Fibroblast of skin of scalp (primary cell): ENCODE measurements at regions not wholly inside any gene's neighbourhood (a gene's known extent, or its start where the extent isn't known, plus 50 kb on each side); places are given as distances from the start of the nearest gene placed in this dataset.

Source experiments
- DNase-seq: peaks from one replicate; pipeline ENCODE4 v3.0.0-alpha.2; 2013

DNA sequence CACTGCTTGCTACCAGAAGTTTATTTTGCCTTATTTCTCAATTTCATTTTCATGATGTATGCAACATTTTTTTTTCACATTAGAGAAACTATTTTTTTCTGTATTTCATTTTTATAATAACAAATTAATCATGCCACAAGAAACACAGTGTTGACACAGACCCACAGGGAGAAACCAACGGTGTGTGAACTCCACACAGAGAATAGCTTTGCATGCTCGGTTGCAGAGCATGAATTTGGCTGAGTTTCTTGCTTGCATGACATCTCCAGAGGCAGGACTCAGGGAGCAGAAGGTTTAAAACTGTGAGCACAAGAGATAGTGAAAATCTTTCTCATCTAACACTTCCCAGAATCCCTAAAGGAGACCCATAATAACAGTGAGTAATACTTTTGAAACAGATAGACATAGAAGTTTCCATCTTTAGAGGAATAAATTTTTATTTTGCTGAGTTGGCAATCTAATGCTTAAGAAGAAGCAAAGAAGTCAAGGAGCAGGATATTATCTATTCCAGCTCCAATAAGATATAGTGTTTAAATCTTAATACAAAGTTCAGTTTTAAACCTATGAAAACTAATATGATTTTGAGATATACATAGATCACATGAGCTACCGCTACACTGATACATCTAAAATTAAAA, 890.9 kb downstream of the MRPL39 start:
- peak; percentile 86 for DNase-seq

DNA sequence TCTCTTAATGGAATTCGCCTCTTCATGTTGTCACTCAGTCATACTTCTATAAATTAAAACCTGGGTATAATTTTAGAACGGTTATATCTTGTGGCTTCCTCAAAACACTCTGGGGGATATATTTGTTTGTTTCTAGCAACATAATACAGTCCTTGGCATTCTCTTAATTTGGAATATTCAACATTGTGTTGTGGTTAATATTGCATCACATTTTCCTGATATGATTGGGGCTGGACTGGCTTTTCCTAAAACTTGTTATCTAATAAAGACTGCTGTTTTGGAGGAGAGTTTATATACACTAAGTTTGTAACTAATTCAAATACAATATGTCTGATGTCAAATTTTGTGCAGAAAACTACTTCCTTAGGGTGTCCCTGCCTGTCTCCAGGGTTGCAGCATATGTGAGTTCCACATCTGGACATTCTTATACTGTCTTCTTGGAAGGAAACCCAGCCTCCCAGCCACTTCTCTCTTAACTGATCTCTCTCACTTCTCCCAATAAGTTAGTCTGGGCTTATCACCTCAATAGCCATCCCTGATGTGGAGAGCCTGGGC, 892.6 kb downstream of the MRPL39 start:
- DNase-seq: no peak

DNA sequence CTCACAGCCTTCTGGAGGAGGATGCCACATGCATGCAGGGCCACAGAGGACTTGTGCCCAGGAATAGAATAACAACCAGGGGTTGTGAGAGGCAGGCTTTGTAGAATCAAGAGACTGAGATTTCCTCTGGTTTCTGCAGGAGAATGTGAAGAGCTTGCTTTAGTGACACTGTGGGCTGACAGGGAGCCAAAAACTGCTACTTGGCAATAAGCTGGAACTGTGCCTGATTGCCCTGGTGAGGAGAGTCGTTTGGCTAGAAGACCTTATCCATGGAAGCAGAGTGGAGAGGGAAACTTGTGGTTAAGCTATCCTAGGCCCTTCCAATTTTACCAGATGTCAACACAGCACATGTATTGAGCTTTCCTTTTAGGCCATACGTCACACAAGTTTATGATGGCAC, 902.1 kb downstream of the MRPL39 start:
- DNase-seq: no peak

DNA sequence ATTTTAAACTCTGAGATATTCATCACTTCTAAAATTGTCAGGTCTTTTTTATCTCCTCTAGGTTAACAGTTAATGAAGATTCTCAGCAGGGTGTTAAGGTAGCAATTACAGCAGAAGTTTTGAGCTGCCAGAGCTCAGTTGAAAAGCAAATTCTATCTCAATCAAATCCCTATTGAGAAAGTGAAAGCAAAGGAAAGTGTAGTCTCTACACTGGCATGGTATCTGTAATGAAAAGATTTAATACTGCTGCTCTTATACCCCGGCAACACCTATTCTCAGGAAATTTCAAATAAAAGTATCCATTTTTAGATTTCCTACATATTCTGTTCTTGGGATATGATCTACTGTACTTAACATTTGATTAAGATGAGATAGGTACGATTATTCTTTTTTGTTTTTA, 913.5 kb downstream of the MRPL39 start:
- DNase-seq: no peak

DNA sequence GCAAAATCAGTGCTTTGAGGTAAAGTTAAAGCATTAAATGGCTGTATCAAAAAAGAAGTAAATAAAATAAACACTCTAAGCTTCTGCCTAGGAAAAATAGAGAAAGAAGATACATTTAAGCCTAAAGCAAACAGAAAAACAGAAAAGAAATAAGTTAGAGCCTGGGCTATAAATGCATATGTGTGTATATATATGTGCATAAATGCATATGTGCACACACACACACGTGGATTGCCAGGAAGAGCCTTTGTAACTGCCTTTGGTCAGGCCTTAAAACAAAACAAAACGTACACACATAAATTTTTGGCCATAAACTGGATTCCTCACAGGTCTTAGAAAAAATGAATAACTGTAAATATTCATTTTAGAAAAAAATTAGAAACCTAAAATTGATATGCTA, 925.8 kb downstream of the MRPL39 start:
- DNase-seq: no peak

DNA sequence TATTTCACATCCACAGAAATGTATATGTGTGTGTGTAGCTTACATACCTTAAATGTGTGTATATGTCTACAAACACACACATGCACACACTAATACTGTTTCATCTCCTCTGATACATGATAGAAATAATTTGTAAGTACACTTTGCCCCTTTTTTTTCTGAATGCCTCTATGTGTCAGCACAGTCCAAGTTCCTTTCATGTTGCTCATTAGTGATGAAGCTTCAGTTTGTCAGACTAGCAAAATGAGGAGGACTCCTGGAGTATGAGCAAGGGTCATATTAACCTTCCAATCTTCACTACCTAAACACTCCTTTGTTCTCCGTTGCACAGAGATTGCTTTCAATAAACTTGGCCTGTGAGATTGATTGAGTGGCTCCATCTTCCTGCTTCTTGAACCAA, 935.4 kb downstream of the MRPL39 start:
- DNase-seq: no peak

DNA sequence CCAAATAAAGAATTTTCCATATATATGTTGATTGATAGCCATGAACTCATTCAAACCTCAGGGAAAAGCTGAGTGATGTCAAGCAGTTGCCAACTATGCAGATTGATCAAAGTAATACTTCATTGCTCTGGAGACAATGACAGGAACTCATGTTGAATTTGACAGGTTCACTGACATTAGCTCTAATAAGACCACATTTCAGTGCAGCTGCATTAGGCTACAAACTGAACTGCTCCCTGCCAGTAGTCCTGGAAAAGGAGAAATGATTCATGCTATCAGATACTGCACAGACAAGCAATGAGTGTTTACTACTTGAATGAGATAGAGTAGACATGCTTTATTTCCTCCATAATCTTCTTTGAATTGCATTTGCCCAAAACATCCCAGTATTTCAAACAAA, 948.4 kb downstream of the MRPL39 start:
- no peak for DNase-seq

DNA sequence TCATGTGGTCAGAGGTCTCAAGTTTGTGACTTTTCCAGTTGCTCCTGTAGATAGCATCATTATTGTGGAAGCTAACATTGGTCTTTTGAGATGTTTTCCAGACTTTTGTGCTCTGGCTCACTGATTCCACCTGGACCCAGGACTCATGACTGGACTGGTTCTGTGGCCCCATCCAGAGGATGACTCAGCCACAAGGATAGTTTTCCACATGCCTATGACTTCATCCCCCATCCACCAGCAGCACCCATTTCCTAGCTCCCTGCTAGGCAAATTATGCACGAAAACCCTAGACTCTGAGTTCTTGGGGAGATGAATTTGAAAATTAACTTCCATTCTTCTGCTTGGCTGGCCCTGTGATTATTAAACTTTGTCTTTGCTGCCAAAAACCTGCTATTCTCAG, 949.3 kb downstream of the MRPL39 start:
- DNase-seq: no peak

DNA sequence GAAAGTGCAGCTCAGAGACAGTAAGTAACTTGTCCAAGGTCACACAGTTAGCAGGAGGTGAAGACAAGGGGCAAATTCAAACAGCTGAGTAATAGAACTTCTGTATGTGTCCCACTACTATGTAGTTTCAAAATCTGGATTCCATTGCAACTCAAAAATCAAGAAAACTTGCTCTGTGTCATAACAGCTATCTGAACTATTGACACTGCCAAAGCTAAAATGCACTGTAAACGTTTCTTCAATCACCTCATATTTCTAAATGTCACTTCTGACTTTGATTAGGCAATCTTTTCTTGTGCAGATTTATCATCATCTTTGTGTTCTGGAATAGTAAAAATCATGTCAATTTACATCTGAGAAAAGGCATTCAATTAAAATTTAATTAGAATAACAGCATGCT, 957.6 kb downstream of the MRPL39 start:
- DNase-seq: no peak

DNA sequence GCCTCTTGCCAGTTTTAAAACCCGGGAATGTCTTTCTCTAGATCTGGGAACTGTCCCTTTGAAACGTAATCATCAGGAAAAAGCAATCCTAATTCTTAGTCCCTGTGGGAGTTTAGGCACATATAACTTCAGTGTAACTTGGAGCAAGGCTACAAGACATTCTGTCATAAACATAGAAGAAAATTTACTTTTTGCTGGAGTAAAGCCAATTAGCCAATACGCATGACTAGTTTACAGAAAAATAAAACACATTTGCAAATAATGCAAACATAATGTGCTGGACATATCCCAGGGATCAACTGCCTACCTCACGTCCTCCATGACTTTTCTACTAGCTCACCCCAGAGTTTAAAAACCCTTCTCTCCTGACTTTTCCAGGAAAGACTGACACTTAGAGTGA, 970.6 kb downstream of the MRPL39 start:
- DNase-seq: no peak

DNA sequence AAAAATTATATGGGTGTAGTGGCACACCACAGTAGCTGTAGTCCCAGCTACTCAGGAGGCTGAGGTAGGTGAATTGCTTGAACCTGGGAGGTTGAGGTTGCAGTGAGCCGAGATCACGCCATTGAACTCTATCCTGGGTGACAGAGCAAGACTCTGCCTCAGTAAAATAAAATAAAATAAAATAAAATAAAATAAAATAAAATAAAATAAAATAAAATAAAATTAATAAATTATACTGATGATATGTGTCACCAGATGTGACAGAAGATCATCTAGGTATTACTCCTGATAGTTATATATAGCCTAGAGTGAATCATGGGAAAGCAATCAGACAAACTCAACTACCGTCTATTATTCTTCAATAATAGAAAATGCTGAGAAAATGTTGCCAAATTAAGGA, 972.5 kb downstream of the MRPL39 start:
- no peak for DNase-seq

DNA sequence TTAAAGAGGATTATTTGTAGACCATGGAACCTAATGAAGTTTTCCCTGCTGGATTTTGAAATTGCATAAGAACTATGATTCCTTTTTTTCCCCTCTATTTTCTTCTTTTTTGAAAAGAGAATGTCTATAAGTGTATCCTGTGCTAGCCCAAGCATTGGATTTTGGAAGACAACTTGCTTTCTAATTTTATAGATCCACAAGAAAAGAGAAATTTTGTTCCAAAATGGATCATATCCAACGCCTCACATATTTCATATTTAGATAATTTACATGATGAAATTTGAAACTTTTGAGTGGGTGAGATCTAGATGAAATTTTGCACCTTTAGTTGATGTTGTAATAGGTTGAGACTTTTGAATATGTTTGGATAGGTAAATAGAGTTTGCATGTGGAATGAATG, 978.7 kb downstream of the MRPL39 start:
- DNase-seq: no peak

DNA sequence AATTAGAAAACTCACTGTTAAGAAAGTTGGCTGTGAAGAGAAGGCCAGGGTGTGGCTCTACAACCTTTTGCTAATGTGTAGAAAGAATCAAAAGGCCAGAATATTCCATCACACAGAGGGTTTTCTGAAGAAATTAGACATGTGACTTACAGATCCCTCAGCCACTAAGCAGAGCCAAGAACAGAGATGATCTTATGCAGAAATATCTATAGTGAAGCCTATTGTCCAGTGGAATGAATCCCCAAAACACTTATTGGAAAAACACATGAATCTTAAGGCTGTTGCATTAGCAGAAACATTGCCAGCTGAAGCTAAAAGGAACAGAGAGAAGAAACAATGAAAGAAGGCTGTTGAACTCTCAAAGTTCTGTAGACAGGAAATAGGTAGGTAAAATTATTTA, 979.2 kb downstream of the MRPL39 start:
- no peak for DNase-seq

DNA sequence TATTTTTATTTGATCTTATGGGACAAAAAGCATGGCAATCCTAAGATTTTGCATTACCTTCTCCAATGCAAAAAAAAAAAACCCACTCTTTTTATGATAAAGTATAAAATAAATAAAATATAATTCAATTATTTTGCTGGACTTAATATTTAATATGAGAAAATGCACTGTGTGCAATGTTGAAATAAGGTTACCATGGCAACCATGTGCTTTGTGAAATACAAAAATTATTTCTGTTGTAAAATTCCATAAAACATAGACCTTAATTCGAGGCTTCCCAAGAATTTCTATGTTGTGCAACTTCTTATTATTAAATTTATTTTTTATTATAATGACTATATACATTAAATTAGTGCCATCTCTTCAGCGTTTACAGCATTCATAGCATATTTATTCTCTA, 989.5 kb downstream of the MRPL39 start:
- no peak for DNase-seq

DNA sequence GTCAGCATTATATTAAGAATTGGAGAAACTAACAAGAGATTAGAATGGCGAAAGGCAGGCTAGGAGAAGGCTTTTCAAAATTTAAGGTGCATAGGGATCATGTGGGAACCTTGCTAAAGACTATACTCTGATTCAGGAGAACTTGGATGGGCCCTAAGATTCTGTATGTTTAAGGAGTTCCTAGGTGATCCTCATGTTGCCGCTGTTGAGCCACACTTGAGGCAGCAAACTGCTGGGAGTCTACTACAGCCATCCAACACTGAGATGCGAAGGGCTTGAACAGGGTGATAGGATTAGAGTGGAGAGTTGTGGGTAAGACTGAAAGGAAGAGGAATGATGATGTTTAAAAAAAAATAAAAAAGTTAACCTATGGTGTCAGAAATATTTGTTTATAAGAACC, 1013.2 kb downstream of the MRPL39 start:
- no peak for DNase-seq

DNA sequence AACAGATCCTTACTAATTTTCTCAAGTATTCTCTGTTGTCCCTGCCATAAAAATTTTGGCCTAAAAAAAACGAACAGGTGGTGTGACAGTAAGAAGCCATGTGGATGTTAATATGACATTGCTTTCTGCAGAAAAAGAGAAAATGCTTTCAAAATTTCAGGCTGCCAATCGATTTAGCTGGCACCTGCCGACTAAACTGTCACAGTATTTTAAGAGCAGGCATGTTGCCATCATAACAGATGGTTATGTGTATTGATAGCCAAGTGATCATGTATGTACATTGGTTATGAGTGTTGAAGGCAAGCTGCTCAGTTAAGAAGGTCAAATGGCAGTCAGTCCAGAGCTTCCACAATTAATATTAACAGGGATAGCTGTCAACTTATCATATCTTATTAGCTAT, 1017.0 kb downstream of the MRPL39 start:
- DNase-seq: no peak

DNA sequence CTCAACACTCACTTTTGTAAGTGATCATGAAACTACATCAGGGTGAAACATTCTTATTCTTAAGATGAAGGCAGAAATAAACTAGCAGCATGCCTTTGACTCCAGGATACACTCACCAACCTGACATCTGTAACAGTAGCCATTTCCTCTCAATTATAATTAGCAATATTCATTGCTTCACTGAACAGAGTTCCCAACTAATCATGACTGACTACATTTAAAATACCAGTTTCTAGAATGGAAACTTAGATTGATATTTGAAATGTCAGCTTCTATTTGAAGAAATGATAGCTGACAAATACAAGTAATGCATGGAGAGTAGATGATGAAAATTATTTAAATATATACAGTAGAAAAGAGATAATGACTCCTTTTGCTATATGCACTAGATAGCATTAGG, 1023.8 kb downstream of the MRPL39 start:
- DNase-seq: no peak

DNA sequence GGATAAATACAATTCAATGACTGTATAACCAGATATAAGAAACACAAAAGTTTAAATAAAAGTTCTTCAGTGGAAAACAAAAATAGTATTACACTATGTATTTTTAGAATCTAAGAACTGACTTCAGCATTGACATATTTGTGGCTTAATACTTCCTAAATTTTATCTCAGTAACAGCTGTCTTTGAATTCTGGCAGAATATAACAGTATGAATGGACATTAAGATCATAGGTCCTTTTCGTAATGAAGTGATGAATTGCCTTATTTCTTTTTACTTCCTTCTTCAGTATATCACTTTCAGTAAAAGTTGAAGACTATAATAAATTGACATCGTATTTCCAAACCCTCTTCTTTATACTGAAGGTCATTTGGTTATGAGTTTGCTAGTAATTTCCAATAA, 1030.0 kb downstream of the MRPL39 start:
- DNase-seq: no peak

DNA sequence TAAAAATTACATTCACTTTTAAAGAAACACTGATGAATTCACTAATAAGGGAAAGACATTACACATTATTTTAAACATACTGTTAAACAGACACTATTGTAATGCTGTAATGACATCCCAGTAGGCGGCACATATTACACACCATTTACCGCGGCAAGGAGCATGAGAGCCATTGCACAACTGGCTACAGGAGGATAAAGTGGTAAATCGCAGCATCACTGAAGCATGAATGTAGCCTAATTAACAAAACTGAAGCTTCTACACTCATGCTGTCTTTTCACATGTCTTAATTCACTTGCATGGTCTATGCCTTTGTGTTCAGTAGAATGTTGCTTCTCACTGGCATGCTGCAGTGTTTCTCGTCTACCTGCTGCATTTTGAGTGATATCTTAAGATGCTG, 1046.0 kb downstream of the MRPL39 start:
- no peak for DNase-seq

DNA sequence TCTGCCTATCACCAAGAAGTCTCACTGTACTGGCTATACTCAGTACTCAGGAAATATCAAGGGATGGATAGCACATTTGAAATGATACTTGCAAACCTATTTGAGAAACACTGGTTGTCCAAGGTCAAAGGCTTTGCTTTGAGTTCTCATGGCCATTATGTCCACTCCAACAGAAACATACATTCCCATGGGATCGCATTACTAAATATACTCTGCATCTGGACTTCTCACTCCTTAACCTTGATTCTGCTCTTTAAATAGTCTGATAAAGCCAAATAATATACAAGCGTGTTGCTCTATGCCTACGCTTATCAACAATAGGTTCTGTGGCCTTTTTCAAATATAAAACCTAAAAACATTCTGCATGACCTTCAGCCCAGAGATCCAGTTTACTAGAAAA, 1054.8 kb downstream of the MRPL39 start:
- no peak for DNase-seq

DNA sequence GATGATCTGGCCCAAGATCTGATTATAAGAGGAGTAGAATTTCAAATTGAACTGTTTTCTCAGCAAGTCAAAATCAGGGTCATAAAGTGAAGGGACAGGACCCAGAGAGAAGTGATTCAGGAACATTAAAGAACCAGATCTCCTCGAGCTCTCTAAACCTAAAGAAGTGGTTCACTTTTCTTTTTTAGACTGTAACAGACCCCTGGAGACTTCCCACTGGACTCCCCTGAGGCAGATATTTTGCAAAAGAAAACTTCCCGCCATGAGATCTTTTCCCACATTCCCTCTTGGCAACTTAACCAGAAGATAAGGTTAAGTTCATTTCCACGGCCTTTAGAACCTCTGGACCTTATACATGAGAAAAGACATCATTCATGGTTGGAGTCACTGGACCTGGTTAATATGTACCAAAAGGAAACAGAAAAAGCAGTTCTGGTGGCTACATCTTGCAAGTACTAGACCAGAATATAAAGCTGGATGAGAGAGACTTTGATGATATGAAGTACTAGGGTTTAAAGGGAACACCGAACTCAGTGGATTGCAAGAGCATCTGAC, 1061.4 kb downstream of the MRPL39 start:
- no peak for DNase-seq

DNA sequence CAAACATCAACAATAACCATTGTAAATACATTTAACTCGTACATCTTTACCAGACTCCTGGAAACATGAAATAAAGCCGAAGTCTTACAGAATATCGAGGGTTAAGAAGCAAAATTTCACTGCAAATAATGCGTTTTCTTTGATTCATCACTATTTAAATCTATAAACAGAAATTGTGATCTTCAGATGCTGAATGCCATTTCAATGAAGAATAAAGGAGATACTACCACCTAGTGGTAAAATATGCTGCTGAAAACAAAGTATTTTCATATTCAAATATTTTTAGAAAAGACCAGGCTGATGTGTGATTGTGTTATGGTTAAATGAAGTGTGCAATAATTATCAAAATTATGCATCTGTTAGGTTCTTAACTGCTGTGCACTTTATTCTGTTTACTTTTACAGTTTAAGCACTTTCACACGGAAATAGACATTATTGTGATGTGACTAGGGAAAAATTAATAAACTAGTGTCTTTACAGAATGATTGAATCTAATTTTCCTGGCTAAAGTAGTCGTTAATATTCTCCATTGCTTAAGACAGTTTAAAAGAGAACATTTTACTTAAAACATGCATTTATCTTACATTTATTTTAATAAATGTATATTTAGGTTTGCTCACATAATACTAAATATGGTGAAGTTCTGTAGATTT, 1093.1 kb downstream of the MRPL39 start:
- peak; percentile 22 for DNase-seq

DNA sequence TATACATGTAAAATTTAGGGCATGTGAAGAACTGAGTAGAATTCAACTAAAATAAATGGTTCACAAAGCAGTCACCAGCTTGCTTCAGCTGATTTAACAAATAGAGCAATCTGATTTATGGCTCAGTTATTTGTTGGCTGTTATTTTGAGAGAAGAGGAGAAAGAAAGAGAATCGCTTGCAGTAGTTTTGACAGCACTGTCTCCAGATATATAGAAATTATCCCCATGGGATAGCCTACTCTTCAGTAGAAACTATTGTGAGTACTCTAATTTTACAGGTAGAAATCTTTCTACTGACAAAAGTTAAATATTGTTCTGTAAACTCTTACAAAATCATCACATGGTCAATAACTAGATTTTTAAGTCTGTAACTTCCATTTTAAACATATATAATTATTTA, 1098.2 kb downstream of the MRPL39 start:
- no peak for DNase-seq

DNA sequence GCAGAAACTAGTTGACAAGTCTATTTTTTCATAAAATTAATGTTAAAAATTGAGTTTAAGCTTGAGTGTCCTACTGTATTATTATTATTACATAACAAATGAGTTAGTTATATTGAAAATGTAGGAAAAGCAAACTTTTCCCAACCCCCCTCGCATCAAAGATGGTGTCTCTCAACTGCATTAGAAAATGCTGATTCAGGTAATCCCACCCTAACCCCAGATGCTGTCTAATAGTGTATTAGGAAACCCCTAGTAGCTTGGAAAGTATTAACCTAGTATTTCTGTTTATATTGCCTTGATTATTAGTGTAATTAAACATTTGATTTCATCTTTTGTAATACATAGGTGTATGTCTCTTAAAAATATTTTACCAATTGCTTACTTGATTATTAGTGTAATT, 1120.3 kb downstream of the MRPL39 start:
- no peak for DNase-seq
